ENCODE measurements at regions not wholly inside any gene's neighbourhood (a gene's known extent, or its start where the extent isn't known, plus 50 kb on each side); places are given as distances from the start of the nearest gene placed in this dataset.
"Not testable (repeated sequence)": the region's sequence is repeated elsewhere in the genome, so short reads cannot be mapped to it uniquely, and the experiment has no call there.

- H3K9me3 Mint-ChIP-seq = peaks cover 0 to 11% (median 6%) of the 10 kb centered on the region in 9 donors
These were observed 176.4 kb upstream of the ID2 start for GRCh38 chr2:8505311-8505920.

GRCh38 chr2:8506746-8507145 lies 175.1 kb upstream of the ID2 start:
- POLR2A ChIA-PET = no interaction called here
- H3K27me3 Mint-ChIP-seq = no peaks in the 10 kb centered on the region

More at GRCh38 chr2:8505311-8505920, 176.4 kb upstream of the ID2 start:
- Mint-ChIP-seq H3K4me3 (no peak overlapping the region), H3K27me3 (no peaks in the 10 kb centered on the region), H3K4me1 (peaks cover 0 to 5% (median 0%) of the 10 kb centered on the region in 4 donors), H3K36me3 (peaks cover 0 to 5% (median 2%) of the 10 kb centered on the region in 3 donors), H3K27ac (peak overlapping the region in 1 of 10 donors; percentile 27)
- peak in 1 of 10 donors; percentile 16 for DNase-seq
- POLR2A ChIA-PET = no interaction called here
- ATAC-seq = no peak

GRCh38 chr2:8508766-8509165 lies 173.1 kb upstream of the ID2 start:
- Mint-ChIP-seq H3K9me3 (peaks cover 0 to 22% (median 8%) of the 10 kb centered on the region in 9 donors), H3K27ac (peak overlapping the region in 1 of 10 donors; percentile 33), H3K36me3 (peaks cover 0 to 10% (median 2%) of the 10 kb centered on the region in 3 donors)

More at GRCh38 chr2:8506746-8507145, 175.1 kb upstream of the ID2 start:
- peaks cover 0 to 5% (median 2%) of the 10 kb centered on the region in 3 donors for H3K36me3 Mint-ChIP-seq
- no peak for ATAC-seq
- peaks cover 0 to 8% (median 0%) of the 10 kb centered on the region in 4 donors for H3K4me1 Mint-ChIP-seq
- H3K27ac Mint-ChIP-seq = no peak overlapping the region
- H3K4me3 Mint-ChIP-seq = no peak overlapping the region
- H3K9me3 Mint-ChIP-seq = peaks cover 0 to 13% (median 6%) of the 10 kb centered on the region in 9 donors
- no peak for DNase-seq

GRCh38 chr2:8509621-8510020 lies 172.2 kb upstream of the ID2 start:
- no peak overlapping the region for H3K4me3 Mint-ChIP-seq
- H3K36me3 Mint-ChIP-seq = peaks cover 0 to 10% (median 2%) of the 10 kb centered on the region in 3 donors
- H3K27ac Mint-ChIP-seq = no peak overlapping the region
- peaks cover 4 to 36% (median 6%) of the 10 kb centered on the region in 4 donors for H3K4me1 Mint-ChIP-seq
- no peaks in the 10 kb centered on the region for H3K27me3 Mint-ChIP-seq
- POLR2A ChIA-PET = no interaction called here
- DNase-seq (peak in 1 of 10 donors; percentile 6), ATAC-seq (no peak)
- peaks cover 0 to 30% (median 11%) of the 10 kb centered on the region in 9 donors for H3K9me3 Mint-ChIP-seq

More at GRCh38 chr2:8508766-8509165, 173.1 kb upstream of the ID2 start:
- H3K27me3 Mint-ChIP-seq = no peaks in the 10 kb centered on the region
- ATAC-seq (no peak), DNase-seq (peak in 1 of 10 donors; percentile 45)
- H3K4me3 Mint-ChIP-seq = no peak overlapping the region
- POLR2A ChIA-PET = no interaction called here
- H3K4me1 Mint-ChIP-seq = peaks cover 0 to 29% (median 3%) of the 10 kb centered on the region in 4 donors

GRCh38 chr2:8510055-8510454 lies 171.8 kb upstream of the ID2 start:
- DNase-seq = peak in 1 of 10 donors; percentile 19
- Mint-ChIP-seq H3K4me1 (peaks cover 8 to 41% (median 10%) of the 10 kb centered on the region in 4 donors), H3K36me3 (peaks cover 0 to 10% (median 2%) of the 10 kb centered on the region in 3 donors), H3K27ac (peak overlapping the region in 1 of 10 donors; percentile 14), H3K9me3 (peaks cover 0 to 31% (median 11%) of the 10 kb centered on the region in 9 donors)
- H3K27me3 Mint-ChIP-seq, H3K4me3 Mint-ChIP-seq, POLR2A ChIA-PET, ATAC-seq: not testable (repeated sequence)

GRCh38 chr2:8510519-8510918 lies 171.3 kb upstream of the ID2 start:
- H3K27me3 Mint-ChIP-seq = no peaks in the 10 kb centered on the region
- POLR2A ChIA-PET = no interaction called here
- peak in 1 of 10 donors; percentile 18 for DNase-seq
- peaks cover 0 to 10% (median 2%) of the 10 kb centered on the region in 3 donors for H3K36me3 Mint-ChIP-seq
- no peak overlapping the region for H3K27ac Mint-ChIP-seq
- peaks cover 13 to 45% (median 13%) of the 10 kb centered on the region in 4 donors for H3K4me1 Mint-ChIP-seq
- H3K9me3 Mint-ChIP-seq = peaks cover 0 to 31% (median 11%) of the 10 kb centered on the region in 9 donors
- ATAC-seq = no peak
- no peak overlapping the region for H3K4me3 Mint-ChIP-seq

- Mint-ChIP-seq H3K4me3 (peak overlapping the region in 2 of 10 donors; percentile 24 to 37), H3K4me1 (peaks cover 20 to 59% (median 25%) of the 10 kb centered on the region in 4 donors), H3K27me3 (no peaks in the 10 kb centered on the region), H3K36me3 (peaks cover 0 to 10% (median 0%) of the 10 kb centered on the region in 3 donors), H3K9me3 (peaks cover 0 to 31% (median 11%) of the 10 kb centered on the region in 9 donors), H3K27ac (peak overlapping the region in 3 of 10 donors; percentile 32 to 83 (median 34))
- DNase-seq = no peak
- POLR2A ChIA-PET = no interaction called here
- no peak for ATAC-seq
These were observed 169.8 kb upstream of the ID2 start for GRCh38 chr2:8511868-8512612.

GRCh38 chr2:8513601-8514273 lies 168.1 kb upstream of the ID2 start:
- Mint-ChIP-seq H3K9me3 (peaks cover 0 to 31% (median 11%) of the 10 kb centered on the region in 9 donors), H3K4me3 (peak overlapping the region in 4 of 10 donors; percentile 2 to 41 (median 38)), H3K27ac (peak overlapping the region in 5 of 10 donors; percentile 0 to 68 (median 24)), H3K27me3 (no peaks in the 10 kb centered on the region), H3K4me1 (peaks cover 20 to 69% (median 25%) of the 10 kb centered on the region in 4 donors), H3K36me3 (peaks cover 0 to 10% (median 0%) of the 10 kb centered on the region in 3 donors)
- DNase-seq (no peak), ATAC-seq (no peak)
- POLR2A ChIA-PET = no interaction called here

GRCh38 chr2:8514274-8514662 lies 167.6 kb upstream of the ID2 start:
- no peak for ATAC-seq
- Mint-ChIP-seq H3K9me3 (peaks cover 0 to 31% (median 8%) of the 10 kb centered on the region in 9 donors), H3K27ac (peak overlapping the region in 6 of 10 donors; percentile 19 to 80 (median 62)), H3K4me1 (peaks cover 20 to 74% (median 25%) of the 10 kb centered on the region in 4 donors), H3K4me3 (peak overlapping the region in 2 of 10 donors; percentile 3 to 53), H3K27me3 (no peaks in the 10 kb centered on the region), H3K36me3 (peaks cover 0 to 10% (median 0%) of the 10 kb centered on the region in 3 donors)
- no peak for DNase-seq
- POLR2A ChIA-PET = no interaction called here

- ATAC-seq = peak; percentile 79 to 94
- Mint-ChIP-seq H3K4me1 (peaks cover 20 to 77% (median 25%) of the 10 kb centered on the region in 4 donors), H3K27me3 (no peaks in the 10 kb centered on the region), H3K9me3 (peaks cover 0 to 25% (median 4%) of the 10 kb centered on the region in 9 donors), H3K27ac (peak overlapping the region; percentile 1 to 80 (median 56)), H3K4me3 (peak overlapping the region; percentile 6 to 71 (median 56)), H3K36me3 (peaks cover 0 to 7% (median 0%) of the 10 kb centered on the region in 3 donors)
- POLR2A ChIA-PET = interaction anchor here (0.7 to 1.0 kb wide), 2 partner anchors 947 to 1640 kb away, joined by 3 read pairs; no protein-coding TSS in a partner anchor
- DNase-seq = peak in 9 of 10 donors; percentile 22 to 70 (median 50)
These were observed 166.8 kb upstream of the ID2 start for GRCh38 chr2:8514796-8515758.

- POLR2A ChIA-PET = interaction anchor here (1.0 kb wide), 1 partner anchor 948 kb away, joined by 3 read pairs; no protein-coding TSS in a partner anchor
- H3K36me3 Mint-ChIP-seq = peaks cover 0 to 5% (median 0%) of the 10 kb centered on the region in 3 donors
- peaks cover 0 to 18% (median 3%) of the 10 kb centered on the region in 9 donors for H3K9me3 Mint-ChIP-seq
- peak overlapping the region in 4 of 10 donors; percentile 16 to 79 (median 56) for H3K27ac Mint-ChIP-seq
- peaks cover 20 to 86% (median 25%) of the 10 kb centered on the region in 4 donors for H3K4me1 Mint-ChIP-seq
- DNase-seq = no peak
- peak overlapping the region in 3 of 10 donors; percentile 11 to 60 (median 43) for H3K4me3 Mint-ChIP-seq
- H3K27me3 Mint-ChIP-seq = no peaks in the 10 kb centered on the region
- no peak for ATAC-seq
These were observed 165.9 kb upstream of the ID2 start for GRCh38 chr2:8515864-8516533.
